Natural killer cell treated with Interleukin-12 subunit alpha and Interleukin-12 subunit beta and Interleukin-15 and Interleukin-18, amount 100 ng/mL, for 72 hours (primary cell): ENCODE measurements at regions not wholly inside any gene's neighbourhood (a gene's known extent, or its start where the extent isn't known, plus 50 kb on each side); places are given as distances from the start of the nearest gene placed in this dataset.
"Not testable (repeated sequence)": the region's sequence is repeated elsewhere in the genome, so short reads cannot be mapped to it uniquely, and the experiment has no call there.

ENCODE experiments used
- ATAC-seq, 2 donors: fragments of 150-1000 bp; cut with Tn5 transposase in 1 of 2; sonication (Bioruptor Pico), chemical (Tn5 transposase) in 1 of 2; 2 replicates each; pipeline ENCODE4 v1.10.0; 2021
- DNase-seq: peaks from one replicate; pipeline ENCODE4 v3.0.0; 2022; ENCODE audit warnings: low spot score
- H3K27ac Mint-ChIP-seq, 2 donors: 1 replicate in 1 of 2; 2 replicates in 1 of 2; pipeline ENCODE4 v1.8.0; 2022; ENCODE audit warnings: mixed read lengths in 2 of 2, mild to moderate bottlenecking in 1 of 2, moderate library complexity in 1 of 2
- H3K27me3 Mint-ChIP-seq, 2 donors: 1 replicate in 1 of 2; 2 replicates in 1 of 2; pipeline ENCODE4 v1.8.0; 2022; ENCODE audit warnings: mixed read lengths in 2 of 2
- H3K36me3 Mint-ChIP-seq: one replicate; pipeline ENCODE4 v1.8.0; 2022; ENCODE audit warnings: mixed read lengths
- H3K4me1 Mint-ChIP-seq, 2 donors: 1 replicate in 1 of 2; 2 replicates in 1 of 2; pipeline ENCODE4 v1.8.0; 2022; ENCODE audit warnings: low read depth in 2 of 2, mixed read lengths in 2 of 2, mild to moderate bottlenecking in 1 of 2
- H3K4me3 Mint-ChIP-seq: one replicate; pipeline ENCODE4 v1.8.0; 2022; ENCODE audit warnings: mixed read lengths
- H3K9me3 Mint-ChIP-seq: 2 replicates; pipeline ENCODE4 v1.8.0; 2022; ENCODE audit warnings: mixed read lengths

- Mint-ChIP-seq H3K4me3 (no peak overlapping the region), H3K36me3 (no peaks in the 10 kb centered on the region), H3K27me3 (peaks cover 10 to 32% of the 10 kb centered on the region in 2 donors), H3K27ac (no peak overlapping the region), H3K4me1 (no peaks in the 10 kb centered on the region), H3K9me3 (no peaks in the 10 kb centered on the region)
- DNase-seq: no peak
- ATAC-seq: no peak
Observed at GRCh38 chr5:39713250-39713916, 288.6 kb upstream of the DAB2 start.

DNA sequence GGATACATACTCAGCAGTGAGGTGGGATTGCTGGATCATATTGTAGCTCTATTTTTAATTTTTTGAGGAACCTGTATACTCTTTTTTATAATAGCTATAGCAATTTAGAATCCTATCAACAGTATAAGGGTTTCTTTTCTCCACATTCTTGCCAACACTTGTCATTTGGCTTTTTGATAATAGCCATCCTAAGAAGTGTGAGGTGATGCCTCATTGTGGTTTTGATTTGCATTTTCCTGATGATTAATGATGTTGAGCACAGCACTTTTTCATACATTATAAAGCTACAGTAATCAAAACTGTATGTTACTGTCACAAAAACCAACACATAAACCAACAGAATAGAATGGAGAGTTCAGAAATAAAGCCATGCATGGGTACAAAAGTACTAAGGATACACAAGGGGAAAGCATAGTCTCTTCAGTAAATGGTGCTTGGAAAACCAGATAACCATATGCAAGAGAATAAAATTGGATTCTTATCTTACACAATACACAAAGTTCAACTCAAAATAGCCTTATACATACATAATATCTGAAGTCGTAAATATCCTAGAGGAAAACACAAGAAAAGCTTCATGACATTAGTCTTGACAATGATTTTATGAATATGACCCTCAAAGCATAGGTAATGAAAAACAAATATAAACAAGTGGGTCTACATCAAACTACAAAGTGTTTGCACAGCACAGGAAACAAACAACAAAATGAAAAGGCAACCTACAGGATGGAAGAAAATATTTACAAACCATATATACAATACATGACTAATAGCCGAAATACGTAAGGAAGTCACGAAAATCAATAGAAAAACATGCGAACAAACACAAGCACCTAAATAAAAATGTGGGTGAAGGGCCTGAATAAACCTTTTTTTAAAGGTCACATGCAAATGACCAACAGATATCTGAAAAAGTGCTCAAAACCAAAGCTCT lies 287.8 kb upstream of the DAB2 start:
- no peaks in the 10 kb centered on the region for H3K9me3 Mint-ChIP-seq
- DNase-seq: no peak
- no peak overlapping the region for H3K27ac Mint-ChIP-seq
- H3K27me3 Mint-ChIP-seq: peaks cover 8 to 26% of the 10 kb centered on the region in 2 donors
- H3K4me3 Mint-ChIP-seq: no peak overlapping the region
- no peaks in the 10 kb centered on the region for H3K36me3 Mint-ChIP-seq
- H3K4me1 Mint-ChIP-seq: no peaks in the 10 kb centered on the region
- ATAC-seq: no peak

GRCh38 chr5:39711821-39712220 lies 287.0 kb upstream of the DAB2 start:
- Mint-ChIP-seq H3K36me3 (no peaks in the 10 kb centered on the region), H3K27ac (no peak overlapping the region), H3K4me3 (no peak overlapping the region), H3K9me3 (no peaks in the 10 kb centered on the region), H3K27me3 (peaks cover 8 to 26% of the 10 kb centered on the region in 2 donors), H3K4me1 (no peaks in the 10 kb centered on the region)
- ATAC-seq: no peak
- DNase-seq: no peak

DNA sequence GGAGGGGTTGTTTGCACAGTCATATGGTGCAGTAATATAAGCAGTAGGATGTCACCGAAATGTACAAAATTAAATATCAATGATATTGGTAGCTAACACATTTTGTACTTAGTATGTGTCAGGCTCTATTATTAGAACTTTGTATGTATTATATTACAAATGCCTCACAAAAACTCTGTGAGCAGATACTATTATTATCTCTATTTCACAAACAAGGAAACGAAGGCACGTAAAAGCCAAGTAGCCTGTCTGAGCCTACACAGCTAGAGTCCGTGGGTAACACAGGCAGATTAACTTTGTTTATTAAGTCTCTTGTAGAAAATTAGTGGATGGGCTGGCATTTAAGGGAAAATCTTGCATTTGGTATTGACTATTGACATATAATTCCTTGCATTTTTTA lies 284.3 kb upstream of the DAB2 start:
- H3K4me3 Mint-ChIP-seq: no peak overlapping the region
- H3K27ac Mint-ChIP-seq: no peak overlapping the region
- no peaks in the 10 kb centered on the region for H3K4me1 Mint-ChIP-seq
- no peaks in the 10 kb centered on the region for H3K9me3 Mint-ChIP-seq
- peaks cover 11 to 26% of the 10 kb centered on the region in 2 donors for H3K27me3 Mint-ChIP-seq
- no peak for DNase-seq
- no peaks in the 10 kb centered on the region for H3K36me3 Mint-ChIP-seq
- ATAC-seq: no peak

DNA sequence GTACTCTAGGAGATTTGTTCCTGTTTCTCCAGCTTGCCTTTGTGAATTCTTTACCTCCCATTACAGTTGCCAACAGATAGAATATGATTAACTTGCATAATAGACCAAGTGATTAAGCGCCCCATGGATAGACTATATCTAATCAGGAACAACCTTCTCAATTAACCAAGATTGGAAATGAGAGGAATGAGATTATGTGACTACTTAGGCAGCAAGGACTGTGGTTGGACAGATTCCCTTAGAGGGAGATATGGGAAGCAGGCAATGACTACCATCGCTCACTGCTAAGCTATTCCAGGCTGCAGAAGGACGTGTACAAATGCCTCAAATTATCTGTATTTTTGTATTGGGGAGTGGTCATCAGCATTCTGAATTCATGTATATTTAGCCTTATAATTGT lies 278.1 kb upstream of the DAB2 start:
- no peak overlapping the region for H3K27ac Mint-ChIP-seq
- no peaks in the 10 kb centered on the region for H3K9me3 Mint-ChIP-seq
- no peaks in the 10 kb centered on the region for H3K4me1 Mint-ChIP-seq
- DNase-seq (no peak), ATAC-seq (no peak)
- no peaks in the 10 kb centered on the region for H3K36me3 Mint-ChIP-seq
- no peak overlapping the region for H3K4me3 Mint-ChIP-seq
- H3K27me3 Mint-ChIP-seq: peaks cover 0 to 3% of the 10 kb centered on the region in 2 donors

- H3K27me3 Mint-ChIP-seq: peaks cover 0 to 3% of the 10 kb centered on the region in 2 donors
- H3K27ac Mint-ChIP-seq: no peak overlapping the region
- no peak for DNase-seq
- no peaks in the 10 kb centered on the region for H3K36me3 Mint-ChIP-seq
- ATAC-seq: no peak
- no peak overlapping the region for H3K4me3 Mint-ChIP-seq
- no peaks in the 10 kb centered on the region for H3K4me1 Mint-ChIP-seq
- no peaks in the 10 kb centered on the region for H3K9me3 Mint-ChIP-seq
Observed at GRCh38 chr5:39700523-39700922, 275.7 kb upstream of the DAB2 start.

- H3K27me3 Mint-ChIP-seq: peaks cover 2 to 10% of the 10 kb centered on the region in 2 donors
- no peak for ATAC-seq
- H3K27ac Mint-ChIP-seq: no peak overlapping the region
- no peaks in the 10 kb centered on the region for H3K4me1 Mint-ChIP-seq
- DNase-seq: no peak
- H3K4me3 Mint-ChIP-seq: no peak overlapping the region
- H3K9me3 Mint-ChIP-seq: no peaks in the 10 kb centered on the region
- H3K36me3 Mint-ChIP-seq: no peaks in the 10 kb centered on the region
Observed at GRCh38 chr5:39698838-39699560, 274.2 kb upstream of the DAB2 start.

DNA sequence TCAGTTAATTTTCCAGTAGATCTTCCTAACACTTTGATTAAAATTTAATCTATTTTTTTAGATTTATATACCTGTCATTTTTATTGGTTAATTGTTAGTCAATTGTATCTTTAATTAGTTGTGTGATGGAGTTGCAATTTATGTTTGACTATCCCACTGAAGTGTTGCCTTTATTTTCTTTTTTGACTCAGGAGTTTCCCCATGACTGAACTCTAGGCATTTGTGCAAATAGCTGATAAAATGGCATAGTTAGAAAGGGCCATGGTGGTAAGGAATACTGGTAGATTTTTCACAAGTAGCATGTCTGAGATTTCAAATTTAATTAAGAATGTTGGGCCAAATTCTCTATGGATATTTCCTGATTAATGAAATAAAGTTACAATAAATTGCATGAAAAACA lies 273.1 kb upstream of the DAB2 start:
- no peak overlapping the region for H3K4me3 Mint-ChIP-seq

GRCh38 chr5:39696672-39697398 lies 272.1 kb upstream of the DAB2 start:
- no peak overlapping the region for H3K27ac Mint-ChIP-seq
- no peaks in the 10 kb centered on the region for H3K36me3 Mint-ChIP-seq
- DNase-seq (no peak), ATAC-seq (no peak)
- peaks cover 8 to 19% of the 10 kb centered on the region in 2 donors for H3K27me3 Mint-ChIP-seq
- H3K4me3 Mint-ChIP-seq: no peak overlapping the region
- H3K4me1 Mint-ChIP-seq: no peaks in the 10 kb centered on the region
- no peaks in the 10 kb centered on the region for H3K9me3 Mint-ChIP-seq

More for the DNA sequence above, 273.1 kb upstream of the DAB2 start:
- Mint-ChIP-seq H3K4me1 (no peaks in the 10 kb centered on the region), H3K9me3 (no peaks in the 10 kb centered on the region), H3K27ac (no peak overlapping the region), H3K27me3 (peaks cover 8 to 19% of the 10 kb centered on the region in 2 donors), H3K36me3 (no peaks in the 10 kb centered on the region)
- ATAC-seq: no peak
- no peak for DNase-seq

- DNase-seq (no peak), ATAC-seq (no peak)
- H3K4me3 Mint-ChIP-seq: no peak overlapping the region
- no peaks in the 10 kb centered on the region for H3K4me1 Mint-ChIP-seq
- H3K9me3 Mint-ChIP-seq: peaks cover 2% of the 10 kb centered on the region
- no peaks in the 10 kb centered on the region for H3K36me3 Mint-ChIP-seq
- H3K27ac Mint-ChIP-seq: no peak overlapping the region
- peaks cover 10 to 33% of the 10 kb centered on the region in 2 donors for H3K27me3 Mint-ChIP-seq
Observed at GRCh38 chr5:39691993-39692392, 267.2 kb upstream of the DAB2 start.

DNA sequence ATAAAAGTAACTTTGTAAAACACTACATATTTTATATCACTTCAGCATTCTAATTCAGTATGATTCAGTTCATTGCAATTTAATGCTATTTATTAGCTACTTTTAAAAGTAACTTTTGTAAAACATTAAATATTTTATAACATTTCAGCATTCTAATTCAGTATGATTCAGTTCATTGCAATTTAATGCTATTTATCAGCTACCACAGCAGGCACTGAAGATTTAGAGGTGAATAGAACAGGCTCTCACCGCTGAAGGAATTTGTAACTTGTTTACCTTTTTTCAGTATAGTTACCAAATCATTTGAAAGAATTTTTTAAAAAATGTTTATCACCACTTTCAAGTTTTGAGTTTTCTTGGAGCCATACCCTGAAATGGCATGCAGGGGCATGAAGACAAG lies 266.4 kb upstream of the DAB2 start:
- no peak overlapping the region for H3K27ac Mint-ChIP-seq

GRCh38 chr5:39689919-39690318 lies 265.1 kb upstream of the DAB2 start:
- Mint-ChIP-seq H3K27me3 (peaks cover 9 to 49% of the 10 kb centered on the region in 2 donors), H3K9me3 (peaks cover 2% of the 10 kb centered on the region), H3K4me1 (no peaks in the 10 kb centered on the region), H3K27ac (no peak overlapping the region), H3K4me3 (no peak overlapping the region), H3K36me3 (no peaks in the 10 kb centered on the region)
- DNase-seq: no peak
- no peak for ATAC-seq

More for the DNA sequence above, 266.4 kb upstream of the DAB2 start:
- H3K4me1 Mint-ChIP-seq: no peaks in the 10 kb centered on the region
- H3K27me3 Mint-ChIP-seq: peaks cover 11 to 42% of the 10 kb centered on the region in 2 donors
- peaks cover 2% of the 10 kb centered on the region for H3K9me3 Mint-ChIP-seq
- DNase-seq: no peak
- H3K4me3 Mint-ChIP-seq: no peak overlapping the region
- ATAC-seq: no peak
- no peaks in the 10 kb centered on the region for H3K36me3 Mint-ChIP-seq

DNA sequence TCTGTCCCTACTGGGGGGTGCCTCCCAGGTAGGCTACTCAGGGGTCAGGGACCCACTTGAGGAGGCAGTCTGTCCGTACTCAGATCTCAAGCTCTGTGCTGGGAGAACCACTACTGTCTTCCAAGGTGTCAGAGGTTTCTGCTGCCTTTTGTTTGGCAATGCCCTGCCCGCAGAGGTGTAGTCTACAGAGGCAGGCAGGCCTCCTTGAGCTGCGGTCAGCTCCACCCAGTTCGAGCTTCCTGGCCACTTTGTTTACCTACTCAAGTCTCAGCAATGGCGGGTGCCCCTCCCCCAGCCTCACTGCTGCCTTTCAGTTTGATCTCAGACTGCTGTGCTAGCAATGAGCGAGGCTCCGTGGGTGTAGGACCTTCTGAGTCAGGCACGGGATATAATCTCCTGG lies 263.1 kb upstream of the DAB2 start:
- peaks cover 3 to 35% of the 10 kb centered on the region in 2 donors for H3K27me3 Mint-ChIP-seq
- not testable (repeated sequence) for H3K9me3 Mint-ChIP-seq, H3K27ac Mint-ChIP-seq, DNase-seq, ATAC-seq, H3K4me3 Mint-ChIP-seq, H3K4me1 Mint-ChIP-seq, H3K36me3 Mint-ChIP-seq
